ENCODE measurements at regions not wholly inside any gene's neighbourhood (a gene's known extent, or its start where the extent isn't known, plus 50 kb on each side); places are given as distances from the start of the nearest gene placed in this dataset.
"Not testable (repeated sequence)": the region's sequence is repeated elsewhere in the genome, so short reads cannot be mapped to it uniquely, and the experiment has no call there.

- DNase-seq, result no peak
Measured at GRCh38 chr17:71769850-71770249, 351.0 kb upstream of the SOX9 start.

GRCh38 chr17:71777048-71777640 is 343.7 kb upstream of the SOX9 start:
- DNase-seq, result no peak

- DNase-seq, result no peak
Measured at GRCh38 chr17:71779482-71779881, 341.3 kb upstream of the SOX9 start.

GRCh38 chr17:71780596-71780995 is 340.2 kb upstream of the SOX9 start:
- DNase-seq, result no peak

GRCh38 chr17:71782021-71782420 is 338.8 kb upstream of the SOX9 start:
- DNase-seq, result not testable (repeated sequence)

GRCh38 chr17:71790791-71791190 is 330.0 kb upstream of the SOX9 start:
- DNase-seq, result no peak

GRCh38 chr17:71791311-71791710 is 329.5 kb upstream of the SOX9 start:
- DNase-seq, result no peak

- no peak for DNase-seq
Measured at GRCh38 chr17:71792966-71793365, 327.9 kb upstream of the SOX9 start.

- DNase-seq, result no peak
Measured at GRCh38 chr17:71793518-71793917, 327.3 kb upstream of the SOX9 start.

GRCh38 chr17:71798701-71799100 is 322.1 kb upstream of the SOX9 start:
- DNase-seq, result no peak

- no peak for DNase-seq
Measured at GRCh38 chr17:71799657-71800056, 321.2 kb upstream of the SOX9 start.

- no peak for DNase-seq
Measured at GRCh38 chr17:71801301-71801700, 319.5 kb upstream of the SOX9 start.

- no peak for DNase-seq
Measured at GRCh38 chr17:71802663-71803062, 318.2 kb upstream of the SOX9 start.

GRCh38 chr17:71803656-71804284 is 317.1 kb upstream of the SOX9 start:
- DNase-seq, result no peak

GRCh38 chr17:71809537-71809936 is 311.3 kb upstream of the SOX9 start:
- DNase-seq, result no peak

- not testable (repeated sequence) for DNase-seq
Measured at GRCh38 chr17:71813861-71814260, 307.0 kb upstream of the SOX9 start.

- no peak for DNase-seq
Measured at GRCh38 chr17:71821511-71821910, 299.3 kb upstream of the SOX9 start.

- no peak for DNase-seq
Measured at GRCh38 chr17:71824671-71825070, 296.1 kb upstream of the SOX9 start.

GRCh38 chr17:71825687-71826086 is 295.1 kb upstream of the SOX9 start:
- no peak for DNase-seq

GRCh38 chr17:71828182-71828596 is 292.6 kb upstream of the SOX9 start:
- peak; percentile 66 for DNase-seq

- DNase-seq, result no peak
Measured at GRCh38 chr17:71830866-71831265, 290.0 kb upstream of the SOX9 start.

- DNase-seq, result no peak
Measured at GRCh38 chr17:71842986-71843385, 277.8 kb upstream of the SOX9 start.

- no peak for DNase-seq
Measured at GRCh38 chr17:71845337-71845736, 275.5 kb upstream of the SOX9 start.

GRCh38 chr17:71846561-71847110 is 274.2 kb upstream of the SOX9 start:
- no peak for DNase-seq

Measured in DMS153 (cell line).